ENCODE measurements at regions not wholly inside any gene's neighbourhood (a gene's known extent, or its start where the extent isn't known, plus 50 kb on each side); places are given as distances from the start of the nearest gene placed in this dataset.

- H3K36me3 ChIP-seq (ENCODE audit: control insufficient read depth in 4 of 4, insufficient read depth in 4 of 4, low read length in 4 of 4), result no peaks in the 10 kb centered on the region
- no peak overlapping the region for H3K27ac ChIP-seq (ENCODE audit: low read depth in 1 of 2, low read length in 1 of 2)
- DNase-seq (no peak), ATAC-seq (ENCODE audit: insufficient read depth, low FRiP score) (no peak)
- no peaks in the 10 kb centered on the region for H3K9me3 ChIP-seq (ENCODE audit: control insufficient read depth in 4 of 4, insufficient read depth in 3 of 4, low read length in 3 of 4)
- no peaks in the 10 kb centered on the region for H3K4me1 ChIP-seq (ENCODE audit: control insufficient read depth in 5 of 5, insufficient read depth in 5 of 5, low read length in 5 of 5)
- no peak overlapping the region for H3K4me3 ChIP-seq
- no peak for TF ChIP-seq CTCF (IDR thresholded peaks at IDR 0.05; ENCODE audit: control extremely low read depth, extremely low read depth)
- 83 to 84% methylated on average over 2 of the region's 2 CpGs for WGBS, 2 donors
- no peaks in the 10 kb centered on the region for H3K27me3 ChIP-seq (ENCODE audit: control insufficient read depth in 3 of 3, insufficient read depth in 3 of 3, low read length in 2 of 3)
- H3K9ac ChIP-seq (ENCODE audit: insufficient read depth in 1 of 2, low read length in 2 of 2), result no peak overlapping the region
These were observed 561.8 kb upstream of the TUSC1 start for GRCh38 chr9:26240020-26240419.

GRCh38 chr9:26237256-26237655 lies 559.0 kb upstream of the TUSC1 start:
- ATAC-seq (ENCODE audit: insufficient read depth, low FRiP score), result no peak

GRCh38 chr9:26234865-26235264 lies 556.6 kb upstream of the TUSC1 start:
- no peak for TF ChIP-seq CTCF (IDR thresholded peaks at IDR 0.05; ENCODE audit: control extremely low read depth, extremely low read depth)
- 77 to 80% methylated on average over 2 of the region's 2 CpGs for WGBS, 2 donors
- ATAC-seq (ENCODE audit: insufficient read depth, low FRiP score) (no peak), DNase-seq (no peak)
- H3K27me3 ChIP-seq (ENCODE audit: control insufficient read depth in 3 of 3, insufficient read depth in 3 of 3, low read length in 2 of 3), result no peaks in the 10 kb centered on the region
- H3K9me3 ChIP-seq (ENCODE audit: control insufficient read depth in 4 of 4, insufficient read depth in 3 of 4, low read length in 3 of 4), result no peaks in the 10 kb centered on the region
- no peaks in the 10 kb centered on the region for H3K4me1 ChIP-seq (ENCODE audit: control insufficient read depth in 5 of 5, insufficient read depth in 5 of 5, low read length in 5 of 5)
- H3K36me3 ChIP-seq (ENCODE audit: control insufficient read depth in 4 of 4, insufficient read depth in 4 of 4, low read length in 4 of 4), result no peaks in the 10 kb centered on the region
- H3K9ac ChIP-seq (ENCODE audit: insufficient read depth in 1 of 2, low read length in 2 of 2), result no peak overlapping the region
- no peak overlapping the region for H3K27ac ChIP-seq (ENCODE audit: low read depth in 1 of 2, low read length in 1 of 2)
- no peak overlapping the region for H3K4me3 ChIP-seq

More at GRCh38 chr9:26237256-26237655, 559.0 kb upstream of the TUSC1 start:
- H3K9me3 ChIP-seq (ENCODE audit: control insufficient read depth in 4 of 4, insufficient read depth in 3 of 4, low read length in 3 of 4), result no peaks in the 10 kb centered on the region
- TF ChIP-seq CTCF (IDR thresholded peaks at IDR 0.05; ENCODE audit: control extremely low read depth, extremely low read depth), result no peak
- DNase-seq, result no peak
- 60 to 75% methylated on average over 3 of the region's 3 CpGs for WGBS, 2 donors
- H3K4me3 ChIP-seq, result no peak overlapping the region
- H3K27ac ChIP-seq (ENCODE audit: low read depth in 1 of 2, low read length in 1 of 2), result no peak overlapping the region
- no peaks in the 10 kb centered on the region for H3K27me3 ChIP-seq (ENCODE audit: control insufficient read depth in 3 of 3, insufficient read depth in 3 of 3, low read length in 2 of 3)
- H3K36me3 ChIP-seq (ENCODE audit: control insufficient read depth in 4 of 4, insufficient read depth in 4 of 4, low read length in 4 of 4), result no peaks in the 10 kb centered on the region
- no peaks in the 10 kb centered on the region for H3K4me1 ChIP-seq (ENCODE audit: control insufficient read depth in 5 of 5, insufficient read depth in 5 of 5, low read length in 5 of 5)
- H3K9ac ChIP-seq (ENCODE audit: insufficient read depth in 1 of 2, low read length in 2 of 2), result no peak overlapping the region

GRCh38 chr9:26231391-26231790 lies 553.1 kb upstream of the TUSC1 start:
- no peak for DNase-seq
- 73 to 78% methylated on average over 4 of the region's 4 CpGs for WGBS, 2 donors
- no peak overlapping the region for H3K4me3 ChIP-seq
- H3K27ac ChIP-seq (ENCODE audit: low read depth in 1 of 2, low read length in 1 of 2), result no peak overlapping the region
- no peak for TF ChIP-seq CTCF (IDR thresholded peaks at IDR 0.05; ENCODE audit: control extremely low read depth, extremely low read depth)
- H3K27me3 ChIP-seq (ENCODE audit: control insufficient read depth in 3 of 3, insufficient read depth in 3 of 3, low read length in 2 of 3), result no peaks in the 10 kb centered on the region
- ATAC-seq (ENCODE audit: insufficient read depth, low FRiP score), result no peak
- no peak overlapping the region for H3K9ac ChIP-seq (ENCODE audit: insufficient read depth in 1 of 2, low read length in 2 of 2)
- no peaks in the 10 kb centered on the region for H3K9me3 ChIP-seq (ENCODE audit: control insufficient read depth in 4 of 4, insufficient read depth in 3 of 4, low read length in 3 of 4)
- H3K36me3 ChIP-seq (ENCODE audit: control insufficient read depth in 4 of 4, insufficient read depth in 4 of 4, low read length in 4 of 4), result no peaks in the 10 kb centered on the region
- H3K4me1 ChIP-seq (ENCODE audit: control insufficient read depth in 5 of 5, insufficient read depth in 5 of 5, low read length in 5 of 5), result no peaks in the 10 kb centered on the region

All from lung (tissue), 11 donors.